ENCODE measurements at regions not wholly inside any gene's neighbourhood (a gene's known extent, or its start where the extent isn't known, plus 50 kb on each side); places are given as distances from the start of the nearest gene placed in this dataset.

GRCh38 chr1:181341026-181341632 lies 142.2 kb upstream of the CACNA1E start:
- no peaks in the 10 kb centered on the region for H3K9me3 ChIP-seq (replicated peaks in 1 of 2; ENCODE audit: control insufficient read depth in 1 of 2, insufficient read depth in 1 of 2, low read length in 2 of 2)

GRCh38 chr1:181344091-181344490 lies 139.2 kb upstream of the CACNA1E start:
- 94% methylated on average over 3 of the region's 3 CpGs for WGBS (ENCODE audit: insufficient coverage)
- no peak for DNase-seq
- Histone ChIP-seq H3K27me3 (ENCODE audit: control insufficient read depth in 2 of 2, insufficient read depth in 2 of 2, low read length in 2 of 2) (no peaks in the 10 kb centered on the region), H3K9ac (ENCODE audit: insufficient read depth, low read length, poor library complexity, severe bottlenecking) (no peak overlapping the region), H3K4me1 (ENCODE audit: control insufficient read depth in 1 of 2, insufficient read depth in 2 of 2, low read length in 2 of 2) (no peaks in the 10 kb centered on the region), H4K20me1 (ENCODE audit: insufficient read depth, low read length) (no peaks in the 10 kb centered on the region), H3K79me2 (ENCODE audit: insufficient read depth, low read length) (no peaks in the 10 kb centered on the region), H3K9me3 (replicated peaks in 1 of 2; ENCODE audit: control insufficient read depth in 1 of 2, insufficient read depth in 1 of 2, low read length in 2 of 2) (no peaks in the 10 kb centered on the region), H3K4me2 (replicated peaks; ENCODE audit: extremely low read depth, low read length, poor library complexity, severe bottlenecking) (no peak overlapping the region), H2AFZ (ENCODE audit: insufficient read depth, low read depth, low read length, poor library complexity, severe bottlenecking) (no peak overlapping the region), H3K4me3 (replicated peaks in 1 of 3; ENCODE audit: low read depth in 2 of 3, low read length in 3 of 3) (no peak overlapping the region), H3K27ac (ENCODE audit: low read depth in 1 of 2, low read length in 2 of 2) (no peak overlapping the region), H3K36me3 (replicated peaks in 1 of 2; ENCODE audit: control insufficient read depth in 1 of 2, insufficient read depth in 2 of 2, low read length in 2 of 2) (no peaks in the 10 kb centered on the region)
- no peak for TF ChIP-seq CTCF (IDR thresholded peaks at IDR 0.05)
- Mint-ChIP-seq H3K9me3 (peaks cover 0 to 2% (median 0%) of the 10 kb centered on the region in 7 donors), H3K4me1 (no peaks in the 10 kb centered on the region), H3K36me3 (no peaks in the 10 kb centered on the region), H3K27me3 (ENCODE audit: low read depth in 3 of 3) (peaks cover 6 to 16% (median 7%) of the 10 kb centered on the region in 3 donors), H3K4me3 (no peak overlapping the region), H3K27ac (no peak overlapping the region)
- intact Hi-C loops (cut with micrococcal nuclease): no loop called here

More at GRCh38 chr1:181341026-181341632, 142.2 kb upstream of the CACNA1E start:
- no peak overlapping the region for H3K27ac Mint-ChIP-seq
- Histone ChIP-seq H3K36me3 (replicated peaks in 1 of 2; ENCODE audit: control insufficient read depth in 1 of 2, insufficient read depth in 2 of 2, low read length in 2 of 2) (no peaks in the 10 kb centered on the region), H3K79me2 (ENCODE audit: insufficient read depth, low read length) (no peaks in the 10 kb centered on the region), H3K9ac (ENCODE audit: insufficient read depth, low read length, poor library complexity, severe bottlenecking) (no peak overlapping the region), H3K4me1 (ENCODE audit: control insufficient read depth in 1 of 2, insufficient read depth in 2 of 2, low read length in 2 of 2) (no peaks in the 10 kb centered on the region), H2AFZ (ENCODE audit: insufficient read depth, low read depth, low read length, poor library complexity, severe bottlenecking) (no peak overlapping the region), H3K27ac (ENCODE audit: low read depth in 1 of 2, low read length in 2 of 2) (no peak overlapping the region), H3K27me3 (ENCODE audit: control insufficient read depth in 2 of 2, insufficient read depth in 2 of 2, low read length in 2 of 2) (no peaks in the 10 kb centered on the region), H3K4me2 (replicated peaks; ENCODE audit: extremely low read depth, low read length, poor library complexity, severe bottlenecking) (no peak overlapping the region), H3K4me3 (replicated peaks in 1 of 3; ENCODE audit: low read depth in 2 of 3, low read length in 3 of 3) (no peak overlapping the region), H4K20me1 (ENCODE audit: insufficient read depth, low read length) (no peaks in the 10 kb centered on the region)
- WGBS (ENCODE audit: insufficient coverage): 100% methylated on average over 6 of the region's 6 CpGs
- peaks cover 2 to 14% (median 6%) of the 10 kb centered on the region in 7 donors for H3K9me3 Mint-ChIP-seq
- no peaks in the 10 kb centered on the region for H3K36me3 Mint-ChIP-seq
- intact Hi-C loops (cut with micrococcal nuclease): no loop called here
- H3K4me3 Mint-ChIP-seq: no peak overlapping the region
- DNase-seq: no peak
- H3K27me3 Mint-ChIP-seq (ENCODE audit: low read depth in 3 of 3): peaks cover 3 to 13% (median 5%) of the 10 kb centered on the region in 3 donors
- TF ChIP-seq CTCF (IDR thresholded peaks at IDR 0.05): no peak
- H3K4me1 Mint-ChIP-seq: no peaks in the 10 kb centered on the region

Measured in CD14-positive monocyte (primary cell).